OCI-LY1 (cell line): ENCODE measurements at regions not wholly inside any gene's neighbourhood (a gene's known extent, or its start where the extent isn't known, plus 50 kb on each side); places are given as distances from the start of the nearest gene placed in this dataset.

Experiments used
- H2AFZ ChIP-seq: fragments of 200-600 bp; sonication (generic), shearing (Covaris generic); 2 replicates; pipeline ENCODE4 v1.6.0; 2014; ENCODE audit warnings: antibody characterized with exemption, mild to moderate bottlenecking, low read length
- H3F3A ChIP-seq: fragments of 200-600 bp; sonication (generic), shearing (Covaris generic); 2 replicates; pipeline ENCODE4 v1.6.0; 2014; ENCODE audit warnings: mild to moderate bottlenecking, antibody characterized with exemption, low read length, moderate library complexity; ENCODE audit not compliant: insufficient read depth
- H3K27ac ChIP-seq: fragments of 200-600 bp; sonication (generic); 2 replicates; pipeline ENCODE4 v1.5.1; 2014; ENCODE audit warnings: low read length, mixed run types, mild to moderate bottlenecking, low read depth; ENCODE audit not compliant: poor library complexity, severe bottlenecking
- H3K27me3 ChIP-seq: fragments of 200-600 bp; sonication (generic); 2 replicates; pipeline ENCODE4 v1.6.0; 2014; ENCODE audit warnings: antibody characterized with exemption, mild to moderate bottlenecking, low read length, moderate library complexity; ENCODE audit not compliant: insufficient read depth
- H3K36me3 ChIP-seq: fragments of 200-600 bp; sonication (generic); 2 replicates; pipeline ENCODE4 v1.6.1; 2014; ENCODE audit warnings: mild to moderate bottlenecking, antibody characterized with exemption, low read length, moderate library complexity, mixed read lengths; ENCODE audit not compliant: insufficient read depth
- H3K4me1 ChIP-seq: fragments of 200-600 bp; sonication (generic); 2 replicates; pipeline ENCODE4 v1.5.1; 2014; ENCODE audit warnings: mild to moderate bottlenecking, low read length, moderate library complexity; ENCODE audit not compliant: insufficient read depth, severe bottlenecking
- H3K4me2 ChIP-seq: fragments of 200-600 bp; sonication (generic), shearing (Covaris generic); 2 replicates; pipeline ENCODE4 v1.6.1; 2014; ENCODE audit warnings: low read length
- H3K4me3 ChIP-seq: fragments of 200-600 bp; sonication (generic); 2 replicates; pipeline ENCODE4 v1.5.1; 2014; ENCODE audit warnings: low read length, low read depth, mild to moderate bottlenecking, mixed read lengths; ENCODE audit not compliant: poor library complexity, severe bottlenecking
- H3K79me2 ChIP-seq: fragments of 200-600 bp; shearing (Covaris generic); 2 replicates; pipeline ENCODE4 v1.6.1; 2016; ENCODE audit warnings: mixed run types, low read length, mixed read lengths; ENCODE audit not compliant: insufficient read depth
- H3K9ac ChIP-seq: fragments of 200-600 bp; sonication (generic), shearing (Covaris generic); 2 replicates; pipeline ENCODE4 v1.6.1; 2014; ENCODE audit warnings: mild to moderate bottlenecking, low read length, mixed read lengths
- H3K9me2 ChIP-seq: fragments of 200-600 bp; sonication (generic), shearing (Covaris generic); 2 replicates; pipeline ENCODE4 v1.6.1; 2014; ENCODE audit warnings: low read depth, mild to moderate bottlenecking, low read length, mixed read lengths
- H3K9me3 ChIP-seq: fragments of 200-600 bp; shearing (Covaris generic); 2 replicates; pipeline ENCODE4 v1.6.1; 2014; ENCODE audit warnings: low read length, mixed read lengths
- H4K20me1 ChIP-seq: fragments of 200-600 bp; sonication (generic), shearing (Covaris generic); 2 replicates; pipeline ENCODE4 v1.6.0; 2016; ENCODE audit warnings: mild to moderate bottlenecking, low read length; ENCODE audit not compliant: insufficient read depth
- CTCF ChIP-seq: fragments of 200-600 bp; sonication (generic), shearing (Covaris generic); IDR thresholded peaks from 2 replicates; pipeline ENCODE4 v1.5.1; 2017; ENCODE audit warnings: mild to moderate bottlenecking, antibody characterized with exemption, low read length, moderate library complexity, mixed read lengths
- EZH2 ChIP-seq: fragments of 200-600 bp; sonication (generic), shearing (Covaris generic); IDR thresholded peaks from 2 replicates; pipeline ENCODE4 v1.8.0; 2017; ENCODE audit warnings: borderline replicate concordance, mixed run types, mild to moderate bottlenecking, antibody characterized with exemption, low read length, moderate library complexity, mixed read lengths

- no peaks in the 10 kb centered on the region for H4K20me1 ChIP-seq
These were observed 242.2 kb downstream of the ENGASE start for GRCh38 chr17:79316805-79317204.

GRCh38 chr17:79315358-79316105, 240.9 kb downstream of the ENGASE start:
- Histone ChIP-seq H3K79me2 (no peaks in the 10 kb centered on the region), H3K9ac (no peak overlapping the region), H3K9me2 (no peaks in the 10 kb centered on the region), H3K4me1 (no peaks in the 10 kb centered on the region), H3K4me3 (no peak overlapping the region), H4K20me1 (no peaks in the 10 kb centered on the region), H3K9me3 (no peaks in the 10 kb centered on the region), H3K27ac (no peak overlapping the region), H3K4me2 (no peak overlapping the region), H3K27me3 (no peaks in the 10 kb centered on the region), H3F3A (no peaks in the 10 kb centered on the region), H2AFZ (no peak overlapping the region), H3K36me3 (no peaks in the 10 kb centered on the region)
- TF ChIP-seq EZH2 (no peak), CTCF (no peak)

More at GRCh38 chr17:79316805-79317204, 242.2 kb downstream of the ENGASE start:
- no peak overlapping the region for H3K27ac ChIP-seq
- H3K4me1 ChIP-seq: no peaks in the 10 kb centered on the region
- H2AFZ ChIP-seq: no peak overlapping the region
- H3K27me3 ChIP-seq: no peaks in the 10 kb centered on the region
- no peaks in the 10 kb centered on the region for H3F3A ChIP-seq
- no peak overlapping the region for H3K4me2 ChIP-seq
- no peaks in the 10 kb centered on the region for H3K79me2 ChIP-seq
- H3K9me3 ChIP-seq: no peaks in the 10 kb centered on the region
- no peaks in the 10 kb centered on the region for H3K9me2 ChIP-seq
- no peaks in the 10 kb centered on the region for H3K36me3 ChIP-seq
- H3K4me3 ChIP-seq: no peak overlapping the region
- TF ChIP-seq CTCF: no peak
- no peak for TF ChIP-seq EZH2
- no peak overlapping the region for H3K9ac ChIP-seq

GRCh38 chr17:79314617-79315357, 240.2 kb downstream of the ENGASE start:
- Histone ChIP-seq H3K9me2 (no peaks in the 10 kb centered on the region), H3K9me3 (no peaks in the 10 kb centered on the region), H3K4me1 (no peaks in the 10 kb centered on the region), H3K36me3 (no peaks in the 10 kb centered on the region), H3K9ac (no peak overlapping the region), H2AFZ (no peak overlapping the region), H3K27ac (no peak overlapping the region), H3K4me2 (no peak overlapping the region), H3K4me3 (no peak overlapping the region), H3F3A (no peaks in the 10 kb centered on the region), H3K79me2 (no peaks in the 10 kb centered on the region), H4K20me1 (no peaks in the 10 kb centered on the region), H3K27me3 (no peaks in the 10 kb centered on the region)
- TF ChIP-seq EZH2 (no peak), CTCF (no peak)
